Endothelial cell (in vitro differentiated cells): ENCODE measurements at regions not wholly inside any gene's neighbourhood (a gene's known extent, or its start where the extent isn't known, plus 50 kb on each side); places are given as distances from the start of the nearest gene placed in this dataset.

Source experiments
- DNase-seq: peaks from one replicate; pipeline ENCODE4 v3.0.0; 2021; ENCODE audit warnings: low spot score
- H3K27ac Mint-ChIP-seq: one replicate; pipeline ENCODE4 v1.8.0; 2021; ENCODE audit warnings: mixed read lengths, inconsistent platforms; ENCODE audit not compliant: unreplicated experiment
- H3K27me3 Mint-ChIP-seq: one replicate; pipeline ENCODE4 v1.8.0; 2021; ENCODE audit warnings: mild to moderate bottlenecking, moderate library complexity, mixed read lengths, inconsistent platforms; ENCODE audit not compliant: unreplicated experiment
- H3K36me3 Mint-ChIP-seq: one replicate; pipeline ENCODE4 v1.8.0; 2021; ENCODE audit warnings: mild to moderate bottlenecking, low read depth, mixed read lengths, inconsistent platforms; ENCODE audit not compliant: unreplicated experiment
- H3K4me1 Mint-ChIP-seq: one replicate; pipeline ENCODE4 v1.8.0; 2021; ENCODE audit warnings: mild to moderate bottlenecking, mixed read lengths, inconsistent platforms; ENCODE audit not compliant: unreplicated experiment
- H3K4me3 Mint-ChIP-seq: one replicate; pipeline ENCODE4 v1.8.0; 2021; ENCODE audit warnings: mild to moderate bottlenecking, mixed read lengths, inconsistent platforms; ENCODE audit not compliant: unreplicated experiment
- H3K9me3 Mint-ChIP-seq: one replicate; pipeline ENCODE4 v1.8.0; 2021; ENCODE audit warnings: mixed read lengths, inconsistent platforms; ENCODE audit not compliant: unreplicated experiment
- TF ChIP-seq, protein P1 (sequence below): fragments of 200-600 bp; sonication (generic); IDR thresholded peaks from one replicate; pipeline ENCODE4 v1.5.0; 2021; ENCODE audit warnings: antibody characterized with exemption; ENCODE audit not compliant: unreplicated experiment

- no peaks in the 10 kb centered on the region for H3K36me3 Mint-ChIP-seq
- no peak overlapping the region for H3K4me3 Mint-ChIP-seq
- H3K4me1 Mint-ChIP-seq = no peaks in the 10 kb centered on the region
- peaks cover 3% of the 10 kb centered on the region for H3K27me3 Mint-ChIP-seq
- TF ChIP-seq, protein P1, sequence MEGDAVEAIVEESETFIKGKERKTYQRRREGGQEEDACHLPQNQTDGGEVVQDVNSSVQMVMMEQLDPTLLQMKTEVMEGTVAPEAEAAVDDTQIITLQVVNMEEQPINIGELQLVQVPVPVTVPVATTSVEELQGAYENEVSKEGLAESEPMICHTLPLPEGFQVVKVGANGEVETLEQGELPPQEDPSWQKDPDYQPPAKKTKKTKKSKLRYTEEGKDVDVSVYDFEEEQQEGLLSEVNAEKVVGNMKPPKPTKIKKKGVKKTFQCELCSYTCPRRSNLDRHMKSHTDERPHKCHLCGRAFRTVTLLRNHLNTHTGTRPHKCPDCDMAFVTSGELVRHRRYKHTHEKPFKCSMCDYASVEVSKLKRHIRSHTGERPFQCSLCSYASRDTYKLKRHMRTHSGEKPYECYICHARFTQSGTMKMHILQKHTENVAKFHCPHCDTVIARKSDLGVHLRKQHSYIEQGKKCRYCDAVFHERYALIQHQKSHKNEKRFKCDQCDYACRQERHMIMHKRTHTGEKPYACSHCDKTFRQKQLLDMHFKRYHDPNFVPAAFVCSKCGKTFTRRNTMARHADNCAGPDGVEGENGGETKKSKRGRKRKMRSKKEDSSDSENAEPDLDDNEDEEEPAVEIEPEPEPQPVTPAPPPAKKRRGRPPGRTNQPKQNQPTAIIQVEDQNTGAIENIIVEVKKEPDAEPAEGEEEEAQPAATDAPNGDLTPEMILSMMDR = no peak
- DNase-seq = no peak
- no peaks in the 10 kb centered on the region for H3K9me3 Mint-ChIP-seq
- H3K27ac Mint-ChIP-seq = no peak overlapping the region
These were observed 114.0 kb upstream of the KL start for GRCh38 chr13:32902029-32902780.

- Mint-ChIP-seq H3K27me3 (peaks cover 3% of the 10 kb centered on the region), H3K9me3 (no peaks in the 10 kb centered on the region), H3K4me3 (no peak overlapping the region), H3K36me3 (no peaks in the 10 kb centered on the region), H3K27ac (no peak overlapping the region), H3K4me1 (no peaks in the 10 kb centered on the region)
- TF ChIP-seq, protein P1 = no peak
- DNase-seq = no peak
These were observed 113.3 kb upstream of the KL start for GRCh38 chr13:32902874-32903273.

DNA sequence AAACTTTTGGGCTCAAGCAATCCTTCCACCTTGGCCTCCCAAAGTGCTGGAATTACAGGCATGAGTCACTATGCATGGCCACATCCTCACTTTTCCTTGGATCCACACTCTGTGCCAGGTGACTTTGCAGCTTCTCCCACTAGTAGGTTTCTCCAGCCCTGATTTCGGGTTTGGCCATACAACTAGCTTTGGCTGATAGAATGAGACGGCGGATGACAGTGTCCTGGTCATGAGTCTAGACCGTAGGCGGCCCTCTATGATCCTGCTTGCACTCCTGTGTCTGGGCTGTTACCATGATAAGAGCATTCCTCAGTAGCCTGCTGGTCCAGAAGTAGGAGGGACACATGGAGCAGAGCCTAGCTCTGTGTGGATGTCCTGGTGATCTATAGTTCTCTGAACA lies 112.5 kb upstream of the KL start:
- no peaks in the 10 kb centered on the region for H3K9me3 Mint-ChIP-seq
- H3K4me1 Mint-ChIP-seq = no peaks in the 10 kb centered on the region
- TF ChIP-seq, protein P1 = no peak
- no peak overlapping the region for H3K4me3 Mint-ChIP-seq
- H3K27me3 Mint-ChIP-seq = peaks cover 3% of the 10 kb centered on the region
- H3K36me3 Mint-ChIP-seq = no peaks in the 10 kb centered on the region
- DNase-seq = no peak
- H3K27ac Mint-ChIP-seq = no peak overlapping the region

DNA sequence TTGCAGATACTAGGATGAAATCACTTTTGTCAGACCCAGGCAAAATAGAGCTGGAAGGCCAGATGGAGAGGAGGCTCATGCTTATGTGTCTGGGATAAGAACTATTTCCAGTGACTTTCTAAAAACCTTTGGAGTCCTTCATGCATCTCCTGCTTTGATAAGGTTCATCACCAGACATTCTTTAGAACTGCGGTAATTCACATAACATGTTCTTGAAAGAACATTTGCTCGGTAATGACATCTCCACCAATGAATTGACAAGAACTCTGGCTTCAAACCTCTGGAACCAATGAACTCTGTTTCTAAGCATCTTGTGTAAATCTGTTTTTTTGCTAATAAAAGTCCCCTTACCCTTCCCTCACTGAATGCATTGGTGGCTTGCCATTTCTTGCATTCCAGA lies 112.0 kb upstream of the KL start:
- no peak overlapping the region for H3K27ac Mint-ChIP-seq
- H3K36me3 Mint-ChIP-seq = no peaks in the 10 kb centered on the region
- H3K27me3 Mint-ChIP-seq = peaks cover 3% of the 10 kb centered on the region
- no peaks in the 10 kb centered on the region for H3K4me1 Mint-ChIP-seq
- TF ChIP-seq, protein P1 = no peak
- no peaks in the 10 kb centered on the region for H3K9me3 Mint-ChIP-seq
- no peak for DNase-seq
- no peak overlapping the region for H3K4me3 Mint-ChIP-seq

DNA sequence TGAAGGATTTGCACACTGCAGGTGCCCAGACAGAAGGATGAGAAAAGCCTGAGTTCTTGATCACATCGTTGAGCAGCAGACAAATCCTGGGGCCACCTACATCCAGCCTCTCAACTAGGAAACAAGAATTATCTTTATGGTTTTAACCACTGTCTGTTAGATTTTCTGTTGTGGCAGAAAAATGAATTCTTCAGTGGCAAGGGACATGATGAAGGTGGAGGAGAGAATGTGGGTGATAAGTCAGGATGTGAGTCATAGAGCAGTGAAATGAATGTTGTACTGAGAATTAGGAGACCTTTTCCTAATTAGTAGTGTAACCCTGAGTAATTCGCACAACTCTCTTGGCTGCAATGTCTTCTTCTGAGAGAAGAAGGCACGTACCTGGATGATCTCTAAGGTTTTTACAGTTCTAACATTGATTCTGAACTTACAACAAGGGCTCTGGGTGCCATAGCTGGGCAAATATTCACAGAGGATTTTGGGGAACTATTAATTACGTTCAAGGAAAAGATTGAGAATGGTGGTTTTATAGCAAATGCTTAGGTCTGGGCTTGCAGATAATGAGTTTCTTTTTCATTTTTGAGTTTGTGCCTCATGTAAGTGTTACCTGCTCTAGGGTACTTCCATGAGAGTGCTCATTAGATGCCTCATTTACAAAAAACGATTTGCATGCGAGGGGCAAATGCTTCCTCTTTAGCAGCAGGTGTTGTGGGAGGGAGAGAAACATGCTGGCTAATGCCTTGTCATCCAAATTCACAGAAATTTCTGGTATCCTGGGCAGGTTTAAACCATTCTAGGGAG lies 111.0 kb upstream of the KL start:
- no peak for DNase-seq
- Mint-ChIP-seq H3K27ac (no peak overlapping the region), H3K27me3 (peaks cover 3% of the 10 kb centered on the region), H3K4me1 (no peaks in the 10 kb centered on the region), H3K36me3 (no peaks in the 10 kb centered on the region), H3K4me3 (no peak overlapping the region), H3K9me3 (no peaks in the 10 kb centered on the region)
- TF ChIP-seq, protein P1 = no peak
